Colonic mucosa (tissue), 4 donors: ENCODE measurements at regions not wholly inside any gene's neighbourhood (a gene's known extent, or its start where the extent isn't known, plus 50 kb on each side); places are given as distances from the start of the nearest gene placed in this dataset.

Source experiments
- DNase-seq: peaks from one replicate; pipeline ENCODE4 v3.0.0-alpha.2; 2020
- H3K27ac ChIP-seq: fragments of 200-600 bp; one replicate; pipeline ENCODE4 v1.8.0; 2021
- H3K27me3 ChIP-seq: fragments of 200-600 bp; one replicate; pipeline ENCODE4 v1.8.0; 2021
- H3K36me3 ChIP-seq: fragments of 200-600 bp; one replicate; pipeline ENCODE4 v1.8.0; 2021
- H3K4me1 ChIP-seq: fragments of 200-600 bp; one replicate; pipeline ENCODE4 v1.8.0; 2021; ENCODE audit warnings: mild to moderate bottlenecking
- H3K4me3 ChIP-seq: fragments of 200-600 bp; one replicate; pipeline ENCODE4 v1.8.0; 2021
- H3K9ac ChIP-seq, 2 donors: one replicate each; pipeline ENCODE4 v1.7.0; 2013; ENCODE audit warnings: control low read depth in 2 of 2, low read depth in 2 of 2, low read length in 2 of 2
- H3K9me3 ChIP-seq: fragments of 200-600 bp; one replicate; pipeline ENCODE4 v1.8.0; 2021
- CTCF ChIP-seq: fragments of 200-600 bp; IDR thresholded peaks from one replicate; pipeline ENCODE4 v1.8.0; 2022; ENCODE audit warnings: antibody characterized with exemption, mild to moderate bottlenecking
- intact Hi-C: fragments of 100-400 bp; cut with DNase I; formaldehyde crosslinking; loops from one replicate; pipeline ENCODE4 v1.14.1; 2022
- donor health status: healthy.
- donor health status: DM: no; HTN: no; CAD: no.
- donor health status: DM: no; HTN: no; CAD: no.

- no peaks in the 10 kb centered on the region for H3K36me3 ChIP-seq
- intact Hi-C loops, result loop anchor here (5.0 kb wide), 2 partner anchors 369 to 414 kb away; no protein-coding TSS in a partner anchor
Observed at GRCh38 chr21:38126666-38127303, 130.0 kb upstream of the KCNJ15 start.

GRCh38 chr21:38129711-38130110 is 127.1 kb upstream of the KCNJ15 start:
- intact Hi-C loops, result loop anchor here (5.0 kb wide), 2 partner anchors 372 to 417 kb away; no protein-coding TSS in a partner anchor
- no peak for TF ChIP-seq CTCF
- Histone ChIP-seq H3K27me3 (no peaks in the 10 kb centered on the region), H3K9me3 (no peaks in the 10 kb centered on the region), H3K27ac (no peak overlapping the region), H3K9ac (no peak overlapping the region), H3K4me1 (no peaks in the 10 kb centered on the region), H3K4me3 (no peak overlapping the region), H3K36me3 (no peaks in the 10 kb centered on the region)
- DNase-seq, result no peak

More at GRCh38 chr21:38126666-38127303, 130.0 kb upstream of the KCNJ15 start:
- peak; percentile 63 for TF ChIP-seq CTCF
- peak; percentile 47 for DNase-seq
- Histone ChIP-seq H3K4me1 (no peaks in the 10 kb centered on the region), H3K27ac (no peak overlapping the region), H3K9me3 (no peaks in the 10 kb centered on the region), H3K27me3 (no peaks in the 10 kb centered on the region), H3K9ac (no peak overlapping the region), H3K4me3 (no peak overlapping the region)

- Histone ChIP-seq H3K27ac (no peak overlapping the region), H3K27me3 (no peaks in the 10 kb centered on the region), H3K4me3 (no peak overlapping the region), H3K9me3 (no peaks in the 10 kb centered on the region), H3K9ac (no peak overlapping the region), H3K36me3 (no peaks in the 10 kb centered on the region), H3K4me1 (no peaks in the 10 kb centered on the region)
- DNase-seq, result no peak
- intact Hi-C loops, result no loop called here
- no peak for TF ChIP-seq CTCF
Observed at GRCh38 chr21:38133240-38133639, 123.6 kb upstream of the KCNJ15 start.

GRCh38 chr21:38134084-38134873 is 122.5 kb upstream of the KCNJ15 start:
- no peak for TF ChIP-seq CTCF
- intact Hi-C loops, result no loop called here

DNA sequence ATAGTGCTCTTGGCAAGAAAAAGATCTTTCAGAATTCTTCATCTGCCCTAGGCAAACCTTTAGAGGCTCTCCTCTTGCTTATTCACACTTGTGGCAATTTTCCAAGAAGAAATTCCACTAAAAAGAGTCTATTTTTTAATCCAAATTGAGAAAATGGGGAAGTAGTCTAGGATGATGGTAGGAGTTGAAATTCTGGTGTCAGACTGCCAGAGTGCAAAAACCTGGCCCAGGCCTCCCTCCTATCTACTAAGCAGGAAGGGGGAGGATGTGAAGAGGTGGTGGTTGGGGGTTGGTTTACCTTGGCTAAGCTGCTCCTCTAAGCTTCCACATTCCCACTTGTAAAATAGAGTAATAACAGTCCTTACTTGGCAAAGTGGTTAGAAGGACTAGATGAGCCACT is 120.6 kb upstream of the KCNJ15 start:
- Histone ChIP-seq H3K4me1 (no peaks in the 10 kb centered on the region), H3K9me3 (no peaks in the 10 kb centered on the region), H3K4me3 (no peak overlapping the region), H3K36me3 (no peaks in the 10 kb centered on the region), H3K9ac (no peak overlapping the region), H3K27ac (no peak overlapping the region), H3K27me3 (no peaks in the 10 kb centered on the region)
- no peak for TF ChIP-seq CTCF
- intact Hi-C loops, result no loop called here
- no peak for DNase-seq

More at GRCh38 chr21:38134084-38134873, 122.5 kb upstream of the KCNJ15 start:
- no peaks in the 10 kb centered on the region for H3K4me1 ChIP-seq
- no peak overlapping the region for H3K27ac ChIP-seq
- DNase-seq, result no peak
- no peaks in the 10 kb centered on the region for H3K9me3 ChIP-seq
- H3K4me3 ChIP-seq, result no peak overlapping the region
- no peaks in the 10 kb centered on the region for H3K36me3 ChIP-seq
- no peaks in the 10 kb centered on the region for H3K27me3 ChIP-seq
- H3K9ac ChIP-seq, result no peak overlapping the region
